ENCODE measurements at regions not wholly inside any gene's neighbourhood (a gene's known extent, or its start where the extent isn't known, plus 50 kb on each side); places are given as distances from the start of the nearest gene placed in this dataset.

DNA sequence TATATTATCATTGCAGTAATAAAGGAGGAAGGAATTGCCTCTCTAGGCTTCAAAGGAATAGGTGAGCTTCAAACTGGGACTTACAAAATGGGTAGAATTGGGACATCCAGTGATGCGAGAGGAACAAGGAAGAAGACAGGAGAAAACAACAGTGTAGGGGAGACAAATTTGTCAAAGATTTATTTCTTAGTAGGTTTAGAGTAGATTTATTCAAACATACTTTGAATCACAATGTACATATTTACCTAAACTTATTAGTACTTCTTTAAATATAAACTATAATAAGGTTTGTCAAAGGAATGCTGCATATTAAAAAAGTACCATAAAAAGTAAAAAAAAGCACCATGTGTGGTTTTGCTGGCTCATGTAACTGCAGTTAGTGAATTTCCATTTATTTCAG lies 161.4 kb upstream of the CDH2 start:
- no peak overlapping the region for H3K4me2 ChIP-seq
- TF ChIP-seq Cebpa-rat (IDR thresholded peaks at IDR 0.05) = no peak
- H4K20me1 ChIP-seq = no peaks in the 10 kb centered on the region
- no peak overlapping the region for H3K9ac ChIP-seq
- no peaks in the 10 kb centered on the region for H3K36me3 ChIP-seq
- no peaks in the 10 kb centered on the region for H3K9me3 ChIP-seq
- H3K27ac ChIP-seq = no peak overlapping the region
- no peak overlapping the region for H3K4me3 ChIP-seq
- H3K27me3 ChIP-seq = no peaks in the 10 kb centered on the region
- H3K4me1 ChIP-seq = no peaks in the 10 kb centered on the region

- Histone ChIP-seq H3K36me3 (no peaks in the 10 kb centered on the region), H3K4me2 (no peak overlapping the region), H4K20me1 (no peaks in the 10 kb centered on the region), H3K27me3 (no peaks in the 10 kb centered on the region), H3K27ac (no peak overlapping the region), H3K4me1 (no peaks in the 10 kb centered on the region), H3K9ac (no peak overlapping the region), H3K9me3 (no peaks in the 10 kb centered on the region), H3K4me3 (no peak overlapping the region)
- no peak for TF ChIP-seq Cebpa-rat (IDR thresholded peaks at IDR 0.05)
Observed at GRCh38 chr18:28334516-28334915, 157.6 kb upstream of the CDH2 start.

GRCh38 chr18:28332071-28332470 lies 155.1 kb upstream of the CDH2 start:
- H3K4me2 ChIP-seq = no peak overlapping the region
- no peak for TF ChIP-seq Cebpa-rat (IDR thresholded peaks at IDR 0.05)
- no peak overlapping the region for H3K27ac ChIP-seq
- no peak overlapping the region for H3K4me3 ChIP-seq
- H3K9ac ChIP-seq = no peak overlapping the region
- no peaks in the 10 kb centered on the region for H3K4me1 ChIP-seq
- H3K27me3 ChIP-seq = no peaks in the 10 kb centered on the region
- no peaks in the 10 kb centered on the region for H4K20me1 ChIP-seq
- no peaks in the 10 kb centered on the region for H3K36me3 ChIP-seq
- no peaks in the 10 kb centered on the region for H3K9me3 ChIP-seq

GRCh38 chr18:28331551-28331950 lies 154.6 kb upstream of the CDH2 start:
- Histone ChIP-seq H3K36me3 (no peaks in the 10 kb centered on the region), H3K9me3 (no peaks in the 10 kb centered on the region), H3K4me3 (no peak overlapping the region), H3K27ac (no peak overlapping the region), H3K4me2 (no peak overlapping the region), H3K9ac (no peak overlapping the region), H4K20me1 (no peaks in the 10 kb centered on the region), H3K27me3 (no peaks in the 10 kb centered on the region), H3K4me1 (no peaks in the 10 kb centered on the region)
- no peak for TF ChIP-seq Cebpa-rat (IDR thresholded peaks at IDR 0.05)

- Histone ChIP-seq H3K9me3 (no peaks in the 10 kb centered on the region), H3K4me3 (no peak overlapping the region), H3K27ac (no peak overlapping the region), H4K20me1 (no peaks in the 10 kb centered on the region), H3K27me3 (no peaks in the 10 kb centered on the region), H3K36me3 (no peaks in the 10 kb centered on the region), H3K4me1 (no peaks in the 10 kb centered on the region), H3K4me2 (no peak overlapping the region), H3K9ac (no peak overlapping the region)
- TF ChIP-seq Cebpa-rat (IDR thresholded peaks at IDR 0.05) = no peak
Observed at GRCh38 chr18:28313602-28314001, 136.7 kb upstream of the CDH2 start.

DNA sequence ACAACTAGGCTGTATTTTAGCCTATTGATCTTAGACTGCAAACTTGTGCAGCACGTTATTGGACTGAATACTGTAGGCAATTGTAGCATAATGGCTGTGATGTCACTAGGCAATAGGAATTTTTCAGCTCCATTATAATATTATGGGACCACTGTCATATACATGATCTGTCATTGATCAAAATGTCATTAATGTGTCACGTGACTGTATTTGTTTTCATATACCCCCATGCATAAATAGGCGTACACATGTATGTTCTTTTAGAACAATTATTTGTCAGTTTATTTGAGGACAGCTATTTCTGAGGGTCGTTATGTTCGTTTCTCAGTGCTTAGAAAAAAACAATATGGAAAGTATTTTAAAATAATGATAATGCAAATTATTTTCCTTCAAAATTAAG lies 111.9 kb upstream of the CDH2 start:
- TF ChIP-seq Cebpa-rat (IDR thresholded peaks at IDR 0.05) = no peak
- H3K4me1 ChIP-seq = no peaks in the 10 kb centered on the region

DNA sequence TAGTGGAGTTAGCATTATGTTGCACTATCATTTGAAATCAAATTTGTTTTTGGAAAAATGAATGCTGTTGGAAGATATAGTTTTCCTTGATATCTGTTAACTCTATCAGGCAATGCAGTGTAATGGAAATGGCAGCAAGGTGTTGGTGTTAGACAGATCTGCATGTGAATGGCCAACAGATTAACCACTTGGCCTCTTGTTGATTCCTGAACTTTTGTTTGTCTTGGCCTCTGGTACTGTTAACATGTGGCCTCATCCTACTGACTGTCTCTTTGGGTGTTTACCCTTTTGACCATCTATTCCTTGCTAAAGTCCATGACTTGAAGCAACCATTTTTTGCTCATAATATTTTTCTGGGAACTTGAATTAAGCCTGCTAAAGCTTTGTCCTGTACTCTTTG lies 110.2 kb upstream of the CDH2 start:
- Histone ChIP-seq H3K9ac (no peak overlapping the region), H3K27ac (no peak overlapping the region), H3K9me3 (no peaks in the 10 kb centered on the region), H3K4me2 (no peak overlapping the region), H3K36me3 (no peaks in the 10 kb centered on the region), H4K20me1 (no peaks in the 10 kb centered on the region), H3K4me1 (no peaks in the 10 kb centered on the region), H3K27me3 (no peaks in the 10 kb centered on the region), H3K4me3 (no peak overlapping the region)
- TF ChIP-seq Cebpa-rat (IDR thresholded peaks at IDR 0.05) = no peak

More for the DNA sequence above, 111.9 kb upstream of the CDH2 start:
- Histone ChIP-seq H3K4me3 (no peak overlapping the region), H4K20me1 (no peaks in the 10 kb centered on the region), H3K27ac (no peak overlapping the region), H3K36me3 (no peaks in the 10 kb centered on the region), H3K9ac (no peak overlapping the region), H3K4me2 (no peak overlapping the region), H3K27me3 (no peaks in the 10 kb centered on the region), H3K9me3 (no peaks in the 10 kb centered on the region)

DNA sequence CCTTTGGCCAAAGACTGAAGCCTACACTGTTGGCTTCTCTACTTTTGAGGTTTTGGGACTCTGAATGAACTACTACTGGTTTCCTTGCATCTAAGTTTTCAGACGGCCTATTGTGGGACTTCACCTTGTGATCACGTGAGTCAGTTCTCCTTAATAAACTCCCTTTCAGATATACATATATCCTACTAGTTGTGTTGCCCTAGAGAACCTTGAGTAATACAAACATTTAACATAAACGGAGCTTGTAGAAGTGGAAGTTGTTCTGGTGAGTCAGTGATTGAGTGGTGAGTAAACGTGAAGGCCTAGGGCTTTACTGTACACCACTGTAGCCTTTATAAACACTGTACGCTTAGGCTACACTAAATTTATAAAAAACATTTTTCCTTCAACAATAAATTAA lies 107.2 kb upstream of the CDH2 start:
- no peak overlapping the region for H3K9ac ChIP-seq
- no peak overlapping the region for H3K4me2 ChIP-seq

DNA sequence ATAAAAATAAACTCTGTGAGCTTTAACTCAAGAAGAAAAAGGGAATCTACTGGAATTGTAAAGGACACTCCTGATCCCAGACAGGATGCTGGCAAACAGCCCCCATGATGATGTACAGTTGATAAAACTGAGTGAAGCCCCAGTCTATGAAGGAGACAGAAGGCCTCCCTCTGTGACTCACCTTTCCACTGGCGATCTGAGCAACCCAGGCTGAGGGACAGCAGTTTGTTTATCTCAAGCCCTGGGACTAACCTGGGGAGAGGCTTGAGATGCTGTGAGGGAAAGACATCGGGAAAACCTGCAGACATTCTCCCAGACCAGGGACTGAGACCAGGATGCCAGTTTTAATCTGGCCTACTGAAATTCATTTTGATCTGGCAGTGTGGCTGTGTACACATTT lies 104.5 kb upstream of the CDH2 start:
- H3K4me1 ChIP-seq = no peaks in the 10 kb centered on the region
- no peaks in the 10 kb centered on the region for H3K9me3 ChIP-seq
- H4K20me1 ChIP-seq = no peaks in the 10 kb centered on the region
- H3K4me3 ChIP-seq = no peak overlapping the region
- no peak overlapping the region for H3K4me2 ChIP-seq
- no peak for TF ChIP-seq Cebpa-rat (IDR thresholded peaks at IDR 0.05)
- no peak overlapping the region for H3K9ac ChIP-seq
- no peak overlapping the region for H3K27ac ChIP-seq
- H3K27me3 ChIP-seq = no peaks in the 10 kb centered on the region
- no peaks in the 10 kb centered on the region for H3K36me3 ChIP-seq

More for the DNA sequence above, 107.2 kb upstream of the CDH2 start:
- Histone ChIP-seq H3K27me3 (no peaks in the 10 kb centered on the region), H3K4me1 (no peaks in the 10 kb centered on the region), H3K4me3 (no peak overlapping the region), H3K27ac (no peak overlapping the region), H4K20me1 (no peaks in the 10 kb centered on the region), H3K36me3 (no peaks in the 10 kb centered on the region), H3K9me3 (no peaks in the 10 kb centered on the region)
- no peak for TF ChIP-seq Cebpa-rat (IDR thresholded peaks at IDR 0.05)

DNA sequence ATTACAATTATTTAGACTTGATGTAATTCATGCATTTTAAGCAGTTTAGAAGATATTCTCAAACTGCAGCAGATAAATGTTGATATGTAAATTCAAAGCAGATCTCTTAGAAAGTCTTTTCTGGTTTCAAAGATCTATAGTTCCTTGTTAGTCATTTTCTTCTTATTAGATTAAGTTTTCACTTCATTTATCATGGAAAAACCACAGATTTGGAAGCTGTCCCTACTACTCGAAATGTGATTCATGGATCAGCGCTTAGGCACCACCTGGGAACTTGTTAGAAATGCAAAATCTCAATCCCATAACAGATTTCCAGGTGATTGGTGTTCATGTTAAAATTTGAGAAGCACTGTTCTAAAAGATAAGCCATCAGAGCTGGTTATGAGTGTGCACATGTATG lies 92.8 kb upstream of the CDH2 start:
- H3K4me3 ChIP-seq = no peak overlapping the region
- H3K36me3 ChIP-seq = no peaks in the 10 kb centered on the region
- no peak overlapping the region for H3K9ac ChIP-seq
- H3K4me1 ChIP-seq = no peaks in the 10 kb centered on the region
- no peaks in the 10 kb centered on the region for H3K9me3 ChIP-seq
- no peak for TF ChIP-seq Cebpa-rat (IDR thresholded peaks at IDR 0.05)
- H3K4me2 ChIP-seq = no peak overlapping the region
- H3K27ac ChIP-seq = no peak overlapping the region
- H3K27me3 ChIP-seq = no peaks in the 10 kb centered on the region
- H4K20me1 ChIP-seq = no peaks in the 10 kb centered on the region

DNA sequence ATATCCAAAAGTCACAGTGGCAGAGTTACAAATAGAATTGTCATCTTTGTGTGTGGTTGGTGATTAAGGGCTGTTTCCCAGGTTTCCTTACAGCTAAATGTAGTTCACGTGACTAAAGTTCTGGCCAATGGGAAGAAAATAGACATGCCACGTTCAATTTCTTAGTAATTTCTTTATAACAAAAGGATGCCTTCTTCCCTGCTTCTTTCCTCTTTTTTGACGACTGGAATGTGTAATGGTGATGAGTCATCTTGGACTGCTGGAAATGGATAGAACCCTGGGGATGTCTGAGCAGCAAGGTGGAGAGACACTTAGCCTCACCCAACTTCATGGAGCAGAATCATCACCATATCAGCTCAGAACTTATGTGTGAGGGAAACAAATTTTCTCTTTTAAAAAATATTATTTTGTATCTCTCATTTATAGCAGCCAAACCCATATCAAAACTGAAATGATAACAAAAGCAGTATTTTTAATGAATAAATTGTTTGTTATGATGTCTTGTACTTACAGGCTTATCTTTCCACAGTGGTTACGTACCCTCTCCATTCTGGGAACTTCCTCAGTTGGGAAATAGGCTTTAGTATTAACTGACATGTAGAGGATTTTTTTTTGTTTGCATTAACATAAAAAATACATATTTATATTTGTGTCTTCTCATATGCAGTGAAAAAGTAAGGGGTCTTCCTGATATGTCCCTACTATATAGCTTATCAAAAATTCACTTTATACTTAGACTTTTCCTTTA lies 91.1 kb upstream of the CDH2 start:
- no peak for TF ChIP-seq Cebpa-rat (IDR thresholded peaks at IDR 0.05)
- Histone ChIP-seq H3K9me3 (no peaks in the 10 kb centered on the region), H3K27ac (no peak overlapping the region), H3K36me3 (no peaks in the 10 kb centered on the region), H3K9ac (no peak overlapping the region), H3K4me1 (no peaks in the 10 kb centered on the region), H4K20me1 (no peaks in the 10 kb centered on the region), H3K4me2 (no peak overlapping the region), H3K4me3 (no peak overlapping the region), H3K27me3 (no peaks in the 10 kb centered on the region)
